ENCODE measurements at regions not wholly inside any gene's neighbourhood (a gene's known extent, or its start where the extent isn't known, plus 50 kb on each side); places are given as distances from the start of the nearest gene placed in this dataset.

DNA sequence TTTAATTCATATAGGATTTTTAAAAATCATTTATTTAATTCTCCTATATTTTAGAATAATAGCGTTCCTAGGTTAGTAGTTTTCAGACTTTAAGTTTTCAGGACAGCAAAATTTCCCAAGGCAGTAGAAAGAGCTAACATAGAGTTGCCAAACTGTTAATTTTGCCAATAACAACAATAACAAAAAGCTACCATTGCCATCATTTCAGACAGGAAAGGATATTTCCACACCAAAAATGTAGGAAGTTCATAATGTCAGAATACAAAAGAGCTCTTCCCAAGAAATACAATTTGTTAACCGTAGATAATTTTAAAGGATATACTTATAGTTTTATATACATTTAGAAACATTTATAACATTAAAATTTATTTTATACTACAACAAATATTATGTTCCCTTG lies 81.4 kb upstream of the EEA1 start:
- Histone ChIP-seq H3K9me3 (ENCODE audit: control insufficient read depth in 5 of 5, low read length in 5 of 5) (no peaks in the 10 kb centered on the region), H3K27me3 (ENCODE audit: control insufficient read depth in 5 of 5, insufficient read depth in 4 of 5, low read length in 5 of 5) (no peaks in the 10 kb centered on the region), H3K27ac (ENCODE audit: low read depth, low read length) (no peak overlapping the region), H3K36me3 (ENCODE audit: control insufficient read depth in 5 of 5, insufficient read depth in 5 of 5, low read length in 5 of 5) (no peaks in the 10 kb centered on the region), H3K4me3 (ENCODE audit: low read depth in 1 of 5, low read length in 5 of 5) (no peak overlapping the region), H3K9ac (ENCODE audit: low read length in 5 of 5) (no peak overlapping the region), H3K4me1 (ENCODE audit: control insufficient read depth in 5 of 5, insufficient read depth in 5 of 5, low read length in 5 of 5) (no peaks in the 10 kb centered on the region)

DNA sequence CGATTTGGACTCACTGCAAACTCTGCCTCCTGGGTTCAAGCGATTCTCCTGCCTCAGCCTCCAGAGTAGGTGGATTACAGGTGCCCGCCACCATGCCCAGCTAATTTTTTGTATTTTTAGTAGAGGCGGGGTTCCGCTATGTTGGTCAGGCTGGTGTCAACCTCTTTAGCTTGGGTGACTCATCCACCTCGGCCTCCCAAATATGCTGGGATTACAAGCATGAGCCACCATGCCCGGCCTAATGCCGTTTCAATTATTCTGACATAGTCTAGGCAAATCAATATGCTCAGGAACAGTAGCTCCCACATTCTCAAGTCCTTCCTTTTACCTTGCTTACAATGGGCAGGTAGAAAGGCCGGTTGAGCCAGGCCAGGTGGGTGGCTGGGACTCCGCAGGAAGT lies 82.0 kb upstream of the EEA1 start:
- Histone ChIP-seq H3K4me3 (ENCODE audit: low read depth in 1 of 5, low read length in 5 of 5) (no peak overlapping the region), H3K27ac (ENCODE audit: low read depth, low read length) (no peak overlapping the region), H3K36me3 (ENCODE audit: control insufficient read depth in 5 of 5, insufficient read depth in 5 of 5, low read length in 5 of 5) (no peaks in the 10 kb centered on the region), H3K27me3 (ENCODE audit: control insufficient read depth in 5 of 5, insufficient read depth in 4 of 5, low read length in 5 of 5) (no peaks in the 10 kb centered on the region), H3K9ac (ENCODE audit: low read length in 5 of 5) (no peak overlapping the region), H3K4me1 (ENCODE audit: control insufficient read depth in 5 of 5, insufficient read depth in 5 of 5, low read length in 5 of 5) (no peaks in the 10 kb centered on the region), H3K9me3 (ENCODE audit: control insufficient read depth in 5 of 5, low read length in 5 of 5) (no peaks in the 10 kb centered on the region)

DNA sequence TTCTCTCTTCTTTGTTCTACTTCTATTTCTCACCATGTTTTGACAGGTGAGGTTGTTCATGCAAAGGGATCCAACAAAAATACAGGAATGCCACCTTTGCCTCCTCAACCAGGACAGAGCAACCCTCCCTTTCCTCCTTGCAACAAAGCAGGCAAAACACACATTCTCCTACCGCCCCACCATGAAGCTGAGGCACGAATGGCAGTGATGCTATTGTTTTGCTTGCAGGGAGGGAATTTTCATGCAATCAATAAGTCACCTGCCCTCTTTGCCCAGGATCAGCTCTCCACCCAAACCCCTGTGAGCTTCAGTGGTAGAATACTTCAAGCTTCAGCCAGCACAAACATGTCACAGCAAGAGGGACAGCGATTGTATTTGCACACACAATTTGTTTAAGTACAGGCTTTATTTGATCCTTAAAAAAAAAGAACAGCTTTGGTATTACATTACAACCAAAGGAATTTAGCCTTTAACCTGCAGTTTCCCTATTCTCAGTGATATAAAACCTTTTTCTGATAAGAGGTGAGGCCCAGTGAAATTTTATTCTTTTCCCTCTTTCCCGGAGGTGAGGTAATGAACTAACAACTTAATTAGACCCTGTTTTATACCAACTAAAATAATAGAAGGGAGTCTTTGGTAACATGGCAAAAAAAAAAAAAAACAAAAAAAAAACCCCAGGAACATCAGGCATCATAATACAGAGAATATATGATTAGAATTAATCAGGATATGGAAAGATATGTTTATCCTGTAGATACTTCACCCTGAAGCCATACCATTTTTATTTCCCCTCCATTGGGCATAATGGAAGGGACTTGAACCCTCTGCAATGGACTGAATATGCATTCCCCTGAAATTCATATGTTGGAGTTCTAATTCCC lies 87.0 kb upstream of the EEA1 start:
- Histone ChIP-seq H3K9ac (ENCODE audit: low read length in 5 of 5) (no peak overlapping the region), H3K4me3 (ENCODE audit: low read depth in 1 of 5, low read length in 5 of 5) (no peak overlapping the region), H3K4me1 (ENCODE audit: control insufficient read depth in 5 of 5, insufficient read depth in 5 of 5, low read length in 5 of 5) (no peaks in the 10 kb centered on the region), H3K36me3 (ENCODE audit: control insufficient read depth in 5 of 5, insufficient read depth in 5 of 5, low read length in 5 of 5) (no peaks in the 10 kb centered on the region), H3K27me3 (ENCODE audit: control insufficient read depth in 5 of 5, insufficient read depth in 4 of 5, low read length in 5 of 5) (no peaks in the 10 kb centered on the region), H3K27ac (ENCODE audit: low read depth, low read length) (no peak overlapping the region), H3K9me3 (ENCODE audit: control insufficient read depth in 5 of 5, low read length in 5 of 5) (no peaks in the 10 kb centered on the region)

DNA sequence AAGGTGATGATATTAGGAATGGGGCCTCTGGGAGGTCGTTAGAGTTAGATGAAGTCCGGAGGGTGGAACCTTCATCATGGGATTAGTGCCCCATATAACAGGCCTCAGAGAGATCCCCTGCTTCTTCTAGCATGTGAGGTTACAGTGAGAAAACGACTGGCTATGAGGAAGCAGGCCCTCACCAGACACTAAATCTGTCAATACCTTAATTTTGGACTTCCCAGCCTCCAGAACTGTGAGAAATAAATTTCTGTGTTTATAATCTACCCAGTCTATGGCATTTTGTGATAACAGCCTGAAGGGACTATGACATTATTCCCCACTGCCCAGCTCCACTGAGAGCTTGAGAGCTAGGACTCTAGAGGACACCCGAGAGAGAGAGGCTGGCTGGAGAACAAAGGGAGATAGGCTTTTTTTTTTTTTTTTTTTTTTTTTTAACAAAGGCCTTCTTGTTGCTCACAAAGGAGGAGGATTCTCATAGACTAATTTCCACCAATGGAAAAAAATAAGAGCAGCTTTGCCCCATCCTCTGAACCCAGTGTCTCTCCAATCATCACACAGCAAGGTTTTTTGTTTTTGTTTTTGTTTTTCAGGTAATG lies 87.8 kb upstream of the EEA1 start:
- no peak overlapping the region for H3K4me3 ChIP-seq (ENCODE audit: low read depth in 1 of 5, low read length in 5 of 5)
- H3K36me3 ChIP-seq (ENCODE audit: control insufficient read depth in 5 of 5, insufficient read depth in 5 of 5, low read length in 5 of 5): no peaks in the 10 kb centered on the region
- H3K4me1 ChIP-seq (ENCODE audit: control insufficient read depth in 5 of 5, insufficient read depth in 5 of 5, low read length in 5 of 5): no peaks in the 10 kb centered on the region
- H3K9me3 ChIP-seq (ENCODE audit: control insufficient read depth in 5 of 5, low read length in 5 of 5): no peaks in the 10 kb centered on the region
- H3K9ac ChIP-seq (ENCODE audit: low read length in 5 of 5): no peak overlapping the region
- no peaks in the 10 kb centered on the region for H3K27me3 ChIP-seq (ENCODE audit: control insufficient read depth in 5 of 5, insufficient read depth in 4 of 5, low read length in 5 of 5)
- no peak overlapping the region for H3K27ac ChIP-seq (ENCODE audit: low read depth, low read length)

DNA sequence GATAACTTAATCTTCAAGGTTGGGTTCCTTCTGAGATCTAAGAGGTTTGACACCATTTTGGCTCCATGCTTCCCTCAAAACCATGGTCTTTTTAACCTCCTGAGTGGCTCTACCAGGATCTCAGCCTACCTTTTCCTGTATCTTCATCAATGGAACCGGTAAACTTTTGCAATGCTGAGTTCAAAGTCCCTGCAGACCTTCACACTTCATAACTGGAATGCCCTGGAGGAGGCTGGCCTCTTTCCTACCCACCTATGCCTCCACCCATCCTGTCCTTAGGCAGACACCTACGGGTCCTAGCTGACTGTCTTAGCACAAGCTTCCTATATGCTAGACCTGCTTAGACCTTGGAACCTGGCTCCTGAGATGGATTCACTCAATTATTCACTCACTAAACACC lies 89.5 kb upstream of the EEA1 start:
- no peaks in the 10 kb centered on the region for H3K9me3 ChIP-seq (ENCODE audit: control insufficient read depth in 5 of 5, low read length in 5 of 5)
- no peaks in the 10 kb centered on the region for H3K4me1 ChIP-seq (ENCODE audit: control insufficient read depth in 5 of 5, insufficient read depth in 5 of 5, low read length in 5 of 5)
- no peak overlapping the region for H3K9ac ChIP-seq (ENCODE audit: low read length in 5 of 5)
- no peak overlapping the region for H3K4me3 ChIP-seq (ENCODE audit: low read depth in 1 of 5, low read length in 5 of 5)
- H3K27ac ChIP-seq (ENCODE audit: low read depth, low read length): no peak overlapping the region
- no peaks in the 10 kb centered on the region for H3K27me3 ChIP-seq (ENCODE audit: control insufficient read depth in 5 of 5, insufficient read depth in 4 of 5, low read length in 5 of 5)
- H3K36me3 ChIP-seq (ENCODE audit: control insufficient read depth in 5 of 5, insufficient read depth in 5 of 5, low read length in 5 of 5): no peaks in the 10 kb centered on the region

DNA sequence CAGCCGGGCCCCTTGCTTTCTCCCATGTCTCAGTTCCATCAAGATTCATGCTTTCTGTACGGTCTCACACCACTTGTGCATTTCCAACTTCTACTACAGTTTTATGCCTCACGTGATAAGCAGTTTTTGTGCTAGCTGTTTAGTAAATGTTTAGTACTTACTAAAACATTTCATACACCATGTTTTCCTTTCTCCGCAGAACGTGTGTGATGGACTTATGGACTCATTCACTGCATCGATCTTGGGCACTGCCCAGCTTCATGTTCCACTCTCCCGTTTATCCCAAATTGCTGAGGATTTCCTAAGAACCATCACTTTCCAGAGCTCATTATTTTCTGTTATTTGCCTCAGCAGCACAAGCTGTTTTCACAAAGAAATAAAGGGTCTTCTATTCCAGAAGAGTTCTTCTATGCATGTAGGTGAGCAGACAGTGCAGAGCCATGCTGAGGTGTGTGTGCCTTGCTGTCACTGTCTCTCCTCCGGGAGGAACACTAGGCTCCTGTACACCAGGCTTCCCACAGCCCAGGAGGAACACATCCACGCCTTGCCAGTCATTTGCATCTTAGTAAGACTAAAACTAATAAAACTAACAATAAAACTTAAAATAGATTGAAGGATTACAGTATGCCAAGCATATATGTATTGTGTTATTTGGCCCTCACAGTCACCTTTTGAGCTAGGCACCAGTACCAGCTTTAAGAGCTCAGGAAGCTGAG lies 90.3 kb upstream of the EEA1 start:
- no peak overlapping the region for H3K4me3 ChIP-seq (ENCODE audit: low read depth in 1 of 5, low read length in 5 of 5)
- H3K36me3 ChIP-seq (ENCODE audit: control insufficient read depth in 5 of 5, insufficient read depth in 5 of 5, low read length in 5 of 5): no peaks in the 10 kb centered on the region
- no peaks in the 10 kb centered on the region for H3K27me3 ChIP-seq (ENCODE audit: control insufficient read depth in 5 of 5, insufficient read depth in 4 of 5, low read length in 5 of 5)
- H3K4me1 ChIP-seq (ENCODE audit: control insufficient read depth in 5 of 5, insufficient read depth in 5 of 5, low read length in 5 of 5): no peaks in the 10 kb centered on the region
- H3K9ac ChIP-seq (ENCODE audit: low read length in 5 of 5): no peak overlapping the region
- H3K9me3 ChIP-seq (ENCODE audit: control insufficient read depth in 5 of 5, low read length in 5 of 5): no peaks in the 10 kb centered on the region
- H3K27ac ChIP-seq (ENCODE audit: low read depth, low read length): no peak overlapping the region

DNA sequence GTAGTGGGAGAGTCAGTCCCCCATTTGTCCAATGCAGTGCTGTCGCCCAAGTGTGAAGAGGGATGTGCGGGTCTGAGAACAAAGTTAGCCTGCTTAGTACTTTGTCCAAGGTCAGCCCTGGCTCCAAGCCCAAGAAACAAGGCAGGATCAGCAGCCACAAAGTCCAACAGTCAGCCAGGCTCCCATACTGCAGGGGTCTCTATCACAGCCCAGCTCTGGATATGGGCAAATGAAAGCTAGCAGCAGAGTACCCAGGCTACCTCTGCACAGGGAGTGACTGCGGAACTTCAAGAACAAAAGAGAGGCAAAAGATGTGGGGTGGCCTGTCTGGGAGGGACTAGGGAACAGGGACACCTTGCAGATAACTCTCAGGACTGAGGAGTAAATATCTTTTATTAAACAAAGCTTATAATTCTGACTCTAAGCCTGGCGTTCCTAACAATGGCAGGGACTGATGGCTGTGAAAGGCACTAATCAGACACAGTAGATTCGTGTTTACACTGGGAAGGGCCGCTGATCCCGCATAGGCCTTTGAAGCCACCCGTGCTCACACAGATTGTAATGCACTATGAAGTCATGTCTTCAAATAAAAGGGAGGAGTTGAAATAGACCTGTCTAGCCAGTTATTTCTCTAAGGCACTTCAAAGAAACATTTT lies 91.0 kb upstream of the EEA1 start:
- H3K27me3 ChIP-seq (ENCODE audit: control insufficient read depth in 5 of 5, insufficient read depth in 4 of 5, low read length in 5 of 5): no peaks in the 10 kb centered on the region
- H3K36me3 ChIP-seq (ENCODE audit: control insufficient read depth in 5 of 5, insufficient read depth in 5 of 5, low read length in 5 of 5): no peaks in the 10 kb centered on the region
- no peaks in the 10 kb centered on the region for H3K9me3 ChIP-seq (ENCODE audit: control insufficient read depth in 5 of 5, low read length in 5 of 5)
- no peak overlapping the region for H3K4me3 ChIP-seq (ENCODE audit: low read depth in 1 of 5, low read length in 5 of 5)
- no peaks in the 10 kb centered on the region for H3K4me1 ChIP-seq (ENCODE audit: control insufficient read depth in 5 of 5, insufficient read depth in 5 of 5, low read length in 5 of 5)
- H3K27ac ChIP-seq (ENCODE audit: low read depth, low read length): no peak overlapping the region
- H3K9ac ChIP-seq (ENCODE audit: low read length in 5 of 5): no peak overlapping the region

DNA sequence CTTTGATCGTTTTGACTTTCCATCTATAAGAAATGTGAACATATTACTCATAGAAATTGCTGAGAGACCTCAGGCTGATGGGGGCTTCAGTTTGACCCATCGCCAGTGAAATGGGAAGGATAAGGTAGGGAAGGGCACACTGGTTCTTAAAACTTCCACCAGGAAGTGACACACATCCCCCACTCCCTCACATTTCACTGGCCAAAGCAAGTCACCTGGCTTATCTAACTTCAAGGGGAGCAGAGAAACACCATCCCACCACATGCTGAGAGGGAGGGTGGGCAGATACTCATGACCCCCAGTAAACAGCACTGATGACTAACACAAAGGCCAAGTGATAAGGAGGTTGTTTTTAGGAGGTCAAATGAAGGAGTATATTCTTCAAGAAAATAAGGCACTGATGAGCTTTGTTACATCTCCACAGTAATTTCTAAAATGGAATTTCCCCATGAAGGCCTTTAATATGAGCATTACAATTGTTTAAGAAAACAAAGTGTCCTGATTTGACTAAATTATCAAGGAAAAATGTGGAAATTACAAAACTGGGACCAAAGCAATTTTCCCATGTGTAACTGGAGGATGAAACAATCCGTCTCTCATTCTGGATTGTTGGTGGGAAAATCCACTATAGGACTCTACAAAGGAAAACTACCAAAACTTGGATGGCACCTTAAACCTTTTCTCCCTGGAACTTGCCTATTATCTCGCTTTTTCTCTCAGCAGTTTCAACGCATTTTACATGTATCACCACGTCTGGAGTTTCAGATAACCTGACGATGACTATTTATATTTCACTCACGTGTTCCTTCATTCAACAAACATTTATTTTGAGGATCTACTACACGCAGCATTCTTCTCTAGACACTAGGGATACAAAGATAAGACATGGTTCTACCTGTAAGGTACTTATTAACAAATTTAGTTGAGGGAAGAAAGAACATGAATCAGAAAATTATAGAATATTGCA lies 91.8 kb upstream of the EEA1 start:
- no peaks in the 10 kb centered on the region for H3K9me3 ChIP-seq (ENCODE audit: control insufficient read depth in 5 of 5, low read length in 5 of 5)
- no peaks in the 10 kb centered on the region for H3K27me3 ChIP-seq (ENCODE audit: control insufficient read depth in 5 of 5, insufficient read depth in 4 of 5, low read length in 5 of 5)
- H3K4me1 ChIP-seq (ENCODE audit: control insufficient read depth in 5 of 5, insufficient read depth in 5 of 5, low read length in 5 of 5): no peaks in the 10 kb centered on the region
- no peaks in the 10 kb centered on the region for H3K36me3 ChIP-seq (ENCODE audit: control insufficient read depth in 5 of 5, insufficient read depth in 5 of 5, low read length in 5 of 5)
- H3K4me3 ChIP-seq (ENCODE audit: low read depth in 1 of 5, low read length in 5 of 5): no peak overlapping the region
- H3K27ac ChIP-seq (ENCODE audit: low read depth, low read length): no peak overlapping the region
- H3K9ac ChIP-seq (ENCODE audit: low read length in 5 of 5): no peak overlapping the region

DNA sequence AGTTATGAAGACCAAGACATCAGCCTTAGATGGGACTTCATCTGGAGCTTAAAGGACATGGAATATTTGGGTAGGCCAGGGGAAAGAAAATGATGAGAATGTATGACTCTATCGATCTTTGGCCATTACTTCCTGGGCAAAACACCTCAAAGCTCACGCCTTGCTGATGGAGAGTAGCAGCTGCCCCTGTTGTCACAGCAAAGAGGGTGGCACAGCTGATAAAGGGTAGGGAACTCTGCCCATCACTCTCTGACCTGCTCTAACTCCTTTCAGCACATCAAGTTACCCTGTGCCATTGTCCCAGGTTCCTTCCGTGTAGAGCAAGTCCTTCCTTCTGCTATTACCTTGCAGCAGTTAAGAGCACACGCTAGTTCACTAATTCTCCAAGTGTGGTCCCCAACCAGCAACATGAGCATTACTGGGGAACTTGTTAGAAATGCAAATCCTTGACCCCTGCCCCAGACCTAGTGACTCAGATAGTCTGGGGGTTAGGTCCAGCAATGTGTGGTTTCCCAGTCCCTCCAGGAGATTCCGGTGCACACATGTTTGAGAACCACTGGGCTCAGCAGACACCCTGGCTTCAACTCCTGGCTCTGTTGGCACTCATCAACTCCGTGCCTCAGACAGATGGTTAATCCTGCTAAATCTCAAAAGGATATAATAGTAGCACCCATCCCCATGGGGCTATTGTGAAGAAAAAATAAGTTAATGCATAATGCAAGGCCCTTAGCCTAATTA lies 93.7 kb upstream of the EEA1 start:
- no peak overlapping the region for H3K4me3 ChIP-seq (ENCODE audit: low read depth in 1 of 5, low read length in 5 of 5)
- no peak overlapping the region for H3K9ac ChIP-seq (ENCODE audit: low read length in 5 of 5)
- H3K4me1 ChIP-seq (ENCODE audit: control insufficient read depth in 5 of 5, insufficient read depth in 5 of 5, low read length in 5 of 5): no peaks in the 10 kb centered on the region
- H3K9me3 ChIP-seq (ENCODE audit: control insufficient read depth in 5 of 5, low read length in 5 of 5): no peaks in the 10 kb centered on the region
- H3K27ac ChIP-seq (ENCODE audit: low read depth, low read length): no peak overlapping the region
- no peaks in the 10 kb centered on the region for H3K27me3 ChIP-seq (ENCODE audit: control insufficient read depth in 5 of 5, insufficient read depth in 4 of 5, low read length in 5 of 5)
- no peaks in the 10 kb centered on the region for H3K36me3 ChIP-seq (ENCODE audit: control insufficient read depth in 5 of 5, insufficient read depth in 5 of 5, low read length in 5 of 5)
